PC-3 (cell line): ENCODE measurements at regions not wholly inside any gene's neighbourhood (a gene's known extent, or its start where the extent isn't known, plus 50 kb on each side); places are given as distances from the start of the nearest gene placed in this dataset.

Experiments used
- ATAC-seq: fragments of 200-7000 bp; cut with Tn5 transposase; 2 replicates; pipeline ENCODE4 v1.9.1; 2020; ENCODE audit warnings: mild to moderate bottlenecking, moderate library complexity
- BruUV-seq: library from RNA; stranded (reverse); fragments of 400-500 nt; replicated peaks from 2 replicates; lab custom pipeline; 2021; lab: Mats Ljungman, UMichigan
- CTCF ChIA-PET: fragments of 300-600 bp; sonication (Branson Sonifier 250); formaldehyde crosslinking; loops from one replicate; lab custom pipeline; 2022; ENCODE audit warnings: antibody characterized with exemption; lab: Charles Lee
- POLR2A ChIA-PET: fragments of 300-600 bp; sonication (Branson Sonifier 250); formaldehyde crosslinking; loops from one replicate; lab custom pipeline; 2022; ENCODE audit warnings: antibody characterized with exemption; ENCODE audit not compliant: unreplicated experiment; lab: Charles Lee
- DNase-seq: peaks from one replicate; pipeline ENCODE4 v3.0.0-alpha.2; 2015
- H2AFZ ChIP-seq: fragments of 300-600 bp; sonication (generic); 2 replicates; pipeline ENCODE4 v1.6.0; 2016; ENCODE audit warnings: antibody characterized with exemption, low read length
- H3F3A ChIP-seq: fragments of 300-600 bp; sonication (generic); one replicate; pipeline ENCODE4 v1.6.0; 2017; ENCODE audit warnings: antibody characterized with exemption, low read length, control low read depth, mild to moderate bottlenecking; ENCODE audit not compliant: unreplicated experiment
- H3K27ac ChIP-seq: fragments of 300-600 bp; sonication (generic); 2 replicates; pipeline ENCODE4 v1.5.1; 2016; ENCODE audit warnings: mild to moderate bottlenecking, low read length
- H3K27me3 ChIP-seq: fragments of 300-600 bp; sonication (generic); 2 replicates; pipeline ENCODE4 v1.6.1; 2016; ENCODE audit warnings: low read length, mixed read lengths
- H3K36me3 ChIP-seq: fragments of 300-600 bp; sonication (generic); 2 replicates; pipeline ENCODE4 v1.6.1; 2016; ENCODE audit warnings: low read depth, mixed run types, low read length, mixed read lengths
- H3K4me1 ChIP-seq: fragments of 300-600 bp; sonication (generic); 2 replicates; pipeline ENCODE4 v1.5.1; 2016; ENCODE audit warnings: low read length; ENCODE audit not compliant: insufficient read depth
- H3K4me2 ChIP-seq: fragments of 300-600 bp; sonication (generic); 2 replicates; pipeline ENCODE4 v1.6.0; 2016; ENCODE audit warnings: low read length
- H3K4me3 ChIP-seq: fragments of 300-600 bp; sonication (generic); 2 replicates; pipeline ENCODE4 v1.5.1; 2016; ENCODE audit warnings: mild to moderate bottlenecking, low read length, mixed read lengths
- H3K79me2 ChIP-seq: fragments of 300-600 bp; sonication (generic); 2 replicates; pipeline ENCODE4 v1.6.1; 2017; ENCODE audit warnings: low read length, mixed read lengths
- H3K9ac ChIP-seq: fragments of 300-600 bp; sonication (generic); 2 replicates; pipeline ENCODE4 v1.6.0; 2016; ENCODE audit warnings: mild to moderate bottlenecking, low read length
- H3K9me2 ChIP-seq: fragments of 300-600 bp; sonication (generic); replicated peaks from 2 replicates; pipeline ENCODE4 v1.6.1; 2016; ENCODE audit warnings: mixed run types, low read length, mixed read lengths
- H3K9me3 ChIP-seq: fragments of 300-600 bp; sonication (generic); 2 replicates; pipeline ENCODE4 v1.6.1; 2016; ENCODE audit warnings: low read length, mixed read lengths
- H4K20me1 ChIP-seq: fragments of 300-600 bp; sonication (generic); 2 replicates; pipeline ENCODE4 v1.6.1; 2016; ENCODE audit warnings: low read length, mixed read lengths
- EZH2 ChIP-seq: fragments of 300-600 bp; sonication (generic); IDR thresholded peaks from one replicate; pipeline ENCODE4 v1.6.1; 2017; ENCODE audit warnings: antibody characterized with exemption, mild to moderate bottlenecking, low read length; ENCODE audit not compliant: unreplicated experiment
- EZH2phosphoT487 ChIP-seq: fragments of 300-600 bp; sonication (generic); IDR thresholded peaks from 2 replicates; pipeline ENCODE4 v1.6.1; 2018; ENCODE audit warnings: mild to moderate bottlenecking, antibody characterized with exemption, low read length, borderline replicate concordance
- intact Hi-C: fragments of 100-400 bp; cut with micrococcal nuclease; formaldehyde crosslinking; loops from 2 replicates; pipeline ENCODE4 v1.9.0; 2023
- TF ChIP-seq, protein P1 (sequence below): fragments of 300-600 bp; sonication (generic); conservative IDR thresholded peaks from 2 replicates; pipeline ENCODE4 v1.5.1; 2017; ENCODE audit warnings: antibody characterized with exemption, low read depth, mild to moderate bottlenecking, low read length

DNA sequence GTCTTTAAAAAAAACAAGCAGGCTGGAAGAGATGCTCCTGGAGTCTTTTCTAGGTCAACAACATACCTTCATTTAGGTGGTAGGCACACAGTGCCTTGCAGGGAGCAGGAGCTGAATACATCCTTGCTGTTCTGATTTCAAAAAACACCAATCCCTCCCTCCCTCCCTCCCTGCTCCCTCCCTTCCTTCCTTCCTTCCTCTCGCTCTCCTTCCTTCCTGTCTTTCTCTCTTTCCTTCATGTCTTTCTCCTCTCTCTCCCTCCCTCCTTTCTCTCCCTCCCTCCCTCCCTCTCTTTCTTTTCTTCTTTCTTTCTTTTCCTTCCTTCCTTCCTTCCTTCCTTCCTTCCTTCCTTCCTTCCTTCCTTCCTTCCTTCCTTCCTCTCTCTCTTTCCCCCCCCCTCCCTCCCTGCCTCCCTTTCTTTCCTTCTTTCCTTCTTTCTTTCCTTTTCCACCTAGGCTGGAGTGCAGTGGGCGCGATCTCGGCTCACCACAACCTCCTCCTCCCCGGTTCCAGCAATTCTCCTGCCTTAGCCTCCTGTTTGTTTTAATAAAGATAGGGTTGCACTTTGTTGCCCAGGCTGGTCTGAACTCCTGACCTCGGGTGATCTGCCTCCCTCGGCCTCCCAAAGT lies 245.1 kb downstream of the MIAT start:
- H3K79me2 ChIP-seq = no peaks in the 10 kb centered on the region
- peaks cover 51% of the 10 kb centered on the region for H3K27me3 ChIP-seq
- no peak overlapping the region for H3K4me2 ChIP-seq
- no peaks in the 10 kb centered on the region for H3K36me3 ChIP-seq
- H3K4me1 ChIP-seq = no peaks in the 10 kb centered on the region
- H2AFZ ChIP-seq = no peak overlapping the region
- DNase-seq (no peak), ATAC-seq (no peak)
- ChIA-PET CTCF (no interaction called here), POLR2A (no interaction called here)
- intact Hi-C loops = no loop called here
- no TSS peak for BruUV-seq
- H3K9me3 ChIP-seq = no peaks in the 10 kb centered on the region
- H4K20me1 ChIP-seq = no peaks in the 10 kb centered on the region
- no peak overlapping the region for H3K27ac ChIP-seq
- TF ChIP-seq EZH2phosphoT487 (no peak), EZH2 (no peak)
- TF ChIP-seq, protein P1, sequence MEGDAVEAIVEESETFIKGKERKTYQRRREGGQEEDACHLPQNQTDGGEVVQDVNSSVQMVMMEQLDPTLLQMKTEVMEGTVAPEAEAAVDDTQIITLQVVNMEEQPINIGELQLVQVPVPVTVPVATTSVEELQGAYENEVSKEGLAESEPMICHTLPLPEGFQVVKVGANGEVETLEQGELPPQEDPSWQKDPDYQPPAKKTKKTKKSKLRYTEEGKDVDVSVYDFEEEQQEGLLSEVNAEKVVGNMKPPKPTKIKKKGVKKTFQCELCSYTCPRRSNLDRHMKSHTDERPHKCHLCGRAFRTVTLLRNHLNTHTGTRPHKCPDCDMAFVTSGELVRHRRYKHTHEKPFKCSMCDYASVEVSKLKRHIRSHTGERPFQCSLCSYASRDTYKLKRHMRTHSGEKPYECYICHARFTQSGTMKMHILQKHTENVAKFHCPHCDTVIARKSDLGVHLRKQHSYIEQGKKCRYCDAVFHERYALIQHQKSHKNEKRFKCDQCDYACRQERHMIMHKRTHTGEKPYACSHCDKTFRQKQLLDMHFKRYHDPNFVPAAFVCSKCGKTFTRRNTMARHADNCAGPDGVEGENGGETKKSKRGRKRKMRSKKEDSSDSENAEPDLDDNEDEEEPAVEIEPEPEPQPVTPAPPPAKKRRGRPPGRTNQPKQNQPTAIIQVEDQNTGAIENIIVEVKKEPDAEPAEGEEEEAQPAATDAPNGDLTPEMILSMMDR = no peak
- no peak overlapping the region for H3K9ac ChIP-seq
- H3K4me3 ChIP-seq = no peak overlapping the region
- no peaks in the 10 kb centered on the region for H3K9me2 ChIP-seq
- no peaks in the 10 kb centered on the region for H3F3A ChIP-seq

DNA sequence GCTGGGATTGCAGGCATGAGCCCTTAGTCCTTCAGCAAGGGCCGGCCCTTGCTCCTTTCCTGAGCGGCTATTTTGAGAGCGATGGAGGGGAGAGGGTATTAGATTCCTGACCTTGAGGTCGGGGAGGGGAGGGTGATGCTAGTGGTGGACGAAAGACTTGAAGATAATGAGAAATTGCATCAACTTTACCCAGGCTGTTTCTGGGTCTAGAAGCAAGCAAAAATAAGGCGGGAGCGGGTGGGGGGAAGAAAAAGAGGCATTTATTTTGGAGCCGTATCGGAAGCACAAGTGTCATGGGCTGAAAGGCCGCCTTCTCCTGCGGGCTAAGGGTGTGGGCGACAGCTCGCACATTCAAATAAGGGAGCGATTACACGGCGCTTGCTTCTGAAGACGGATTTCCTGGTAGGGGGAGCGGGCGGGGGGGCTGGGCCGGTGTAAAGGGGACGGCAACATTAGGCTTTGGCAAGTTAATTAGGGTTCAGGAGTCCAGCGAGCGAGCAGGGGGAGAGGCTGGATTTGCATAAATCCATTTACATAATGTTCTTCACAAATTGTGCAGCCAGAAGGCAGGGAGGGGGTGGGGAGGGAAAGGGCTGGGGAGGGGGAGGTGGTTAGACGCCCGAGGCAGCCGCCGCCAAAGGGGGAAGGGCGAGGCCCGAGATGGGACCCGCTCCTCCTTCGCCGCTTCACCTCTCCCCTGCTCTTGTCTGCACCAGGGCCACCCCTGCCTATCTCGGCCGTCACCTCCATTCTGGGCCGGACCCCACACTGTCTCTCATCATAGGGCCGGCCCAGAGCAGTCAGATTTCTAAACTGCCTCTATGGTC lies 245.9 kb downstream of the MIAT start:
- Histone ChIP-seq H3K27me3 (peaks cover 47% of the 10 kb centered on the region), H3K9me2 (no peaks in the 10 kb centered on the region), H3K4me3 (no peak overlapping the region), H3F3A (no peaks in the 10 kb centered on the region), H3K9me3 (no peaks in the 10 kb centered on the region), H3K4me1 (no peaks in the 10 kb centered on the region), H3K4me2 (no peak overlapping the region), H3K27ac (no peak overlapping the region), H3K9ac (no peak overlapping the region), H3K36me3 (no peaks in the 10 kb centered on the region), H4K20me1 (no peaks in the 10 kb centered on the region), H3K79me2 (no peaks in the 10 kb centered on the region), H2AFZ (no peak overlapping the region)
- ChIA-PET CTCF (no interaction called here), POLR2A (no interaction called here)
- DNase-seq (no peak), ATAC-seq (no peak)
- intact Hi-C loops = no loop called here
- TF ChIP-seq EZH2 = no peak
- TF ChIP-seq, protein P1 = no peak
- no peak for TF ChIP-seq EZH2phosphoT487
- no TSS peak for BruUV-seq

DNA sequence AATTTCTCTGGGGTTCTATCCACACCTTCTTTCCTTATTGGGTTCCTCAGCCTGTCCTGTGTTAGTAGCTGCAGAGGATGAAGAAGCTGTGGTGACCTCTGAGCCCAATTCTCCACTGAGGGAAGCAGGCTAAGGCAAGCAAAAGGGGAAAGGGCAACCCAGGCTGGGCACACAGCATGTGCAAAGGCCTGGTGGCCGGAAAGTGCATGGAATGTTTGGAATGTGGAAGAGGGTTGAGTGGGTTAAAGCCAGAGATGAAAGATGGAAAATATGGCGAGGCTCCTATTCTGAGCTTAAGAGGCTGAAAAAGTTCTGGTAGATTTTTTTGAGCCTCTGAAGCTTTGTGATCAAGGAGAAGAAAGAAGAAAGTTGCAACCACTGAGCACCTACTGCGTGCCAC lies 247.1 kb downstream of the MIAT start:
- H3K27me3 ChIP-seq = peaks cover 43% of the 10 kb centered on the region
- CTCF ChIA-PET = no interaction called here
- no peak for DNase-seq
- no peak overlapping the region for H3K27ac ChIP-seq
- no peaks in the 10 kb centered on the region for H3K36me3 ChIP-seq
- H3K9ac ChIP-seq = no peak overlapping the region
- no peak overlapping the region for H3K4me3 ChIP-seq
- H4K20me1 ChIP-seq = no peaks in the 10 kb centered on the region
- H3K79me2 ChIP-seq = no peaks in the 10 kb centered on the region
- H2AFZ ChIP-seq = no peak overlapping the region
- no peak for ATAC-seq
- no peaks in the 10 kb centered on the region for H3K9me3 ChIP-seq
- POLR2A ChIA-PET = no interaction called here
- BruUV-seq = no TSS peak
- TF ChIP-seq, protein P1 = no peak
- TF ChIP-seq EZH2phosphoT487 (no peak), EZH2 (no peak)
- no peaks in the 10 kb centered on the region for H3F3A ChIP-seq
- intact Hi-C loops = no loop called here
- no peaks in the 10 kb centered on the region for H3K4me1 ChIP-seq
- no peak overlapping the region for H3K4me2 ChIP-seq
- H3K9me2 ChIP-seq = no peaks in the 10 kb centered on the region
